Keratinocyte (primary cell): ENCODE measurements at regions not wholly inside any gene's neighbourhood (a gene's known extent, or its start where the extent isn't known, plus 50 kb on each side); places are given as distances from the start of the nearest gene placed in this dataset.

Experiments
- DNase-seq: peaks from one replicate; pipeline ENCODE4 v3.0.0-alpha.2; 2011; ENCODE audit warnings: low read depth, missing footprints, low spot score
- FAIRE-seq: peaks from 2 replicates; lab custom pipeline; 2011; peaks lifted over from hg19 to GRCh38; lab: Jason Lieb, UNC
- H2AFZ ChIP-seq: 2 replicates; pipeline ENCODE4 v1.6.0; 2012; ENCODE audit warnings: low read length, control low read depth, inconsistent platforms; ENCODE audit not compliant: control insufficient read depth
- H3K27ac ChIP-seq: 2 replicates; pipeline ENCODE4 v1.5.1; 2011; ENCODE audit warnings: low read length; ENCODE audit not compliant: control insufficient read depth, insufficient read depth
- H3K27me3 ChIP-seq: 3 replicates; pipeline ENCODE4 v1.6.0; 2011; ENCODE audit warnings: low read length; ENCODE audit not compliant: control insufficient read depth, insufficient read depth; ENCODE audit errors: extremely low read depth
- H3K36me3 ChIP-seq, 2 experiments: 2 replicates in 1 of 2; 3 replicates in 1 of 2; pipeline ENCODE4 v1.5.1; 2011; ENCODE audit warnings: low read length in 2 of 2, mild to moderate bottlenecking in 1 of 2; ENCODE audit not compliant: control insufficient read depth in 2 of 2, insufficient read depth in 2 of 2; ENCODE audit errors: extremely low read depth in 1 of 2
- H3K4me1 ChIP-seq: 3 replicates; pipeline ENCODE4 v1.5.1; 2011; ENCODE audit warnings: low read length; ENCODE audit not compliant: control insufficient read depth, insufficient read depth; ENCODE audit errors: extremely low read depth
- H3K4me2 ChIP-seq: 3 replicates; pipeline ENCODE4 v1.6.0; 2011; ENCODE audit warnings: low read depth, low read length; ENCODE audit not compliant: control insufficient read depth, insufficient read depth; ENCODE audit errors: extremely low read depth
- H3K4me3 ChIP-seq, 3 experiments: fragments of 200-600 bp in 1 of 3; sonication (generic) in 1 of 3; 2 replicates in 2 of 3; 3 replicates in 1 of 3; pipeline ENCODE4 v1.5.1; 2011 to 2016; ENCODE audit warnings: low read length in 3 of 3, mild to moderate bottlenecking in 3 of 3, control low read depth in 2 of 3, inconsistent platforms in 1 of 3, low read depth in 1 of 3, mixed read lengths in 1 of 3, mixed run types in 1 of 3, moderate library complexity in 1 of 3; ENCODE audit not compliant: control insufficient read depth in 2 of 3, insufficient read depth in 2 of 3; ENCODE audit errors: extremely low read depth in 1 of 3
- H3K79me2 ChIP-seq: 2 replicates; pipeline ENCODE4 v1.6.0; 2012; ENCODE audit warnings: low read length; ENCODE audit not compliant: control insufficient read depth, insufficient read depth
- H3K9ac ChIP-seq: 3 replicates; pipeline ENCODE4 v1.6.0; 2011; ENCODE audit warnings: low read length; ENCODE audit not compliant: control insufficient read depth, insufficient read depth; ENCODE audit errors: extremely low read depth
- H3K9me1 ChIP-seq: 3 replicates; pipeline ENCODE4 v1.6.0; 2011; ENCODE audit warnings: low read length; ENCODE audit not compliant: control insufficient read depth, insufficient read depth; ENCODE audit errors: extremely low read depth
- H3K9me3 ChIP-seq: 2 replicates; pipeline ENCODE4 v1.5.1; 2012; ENCODE audit warnings: low read depth, low read length; ENCODE audit not compliant: control insufficient read depth
- H4K20me1 ChIP-seq: 3 replicates; pipeline ENCODE4 v1.6.0; 2011; ENCODE audit warnings: low read length; ENCODE audit not compliant: control insufficient read depth, insufficient read depth; ENCODE audit errors: extremely low read depth
- EZH2 ChIP-seq: IDR thresholded peaks from one replicate; pipeline ENCODE4 v1.6.1; 2012; ENCODE audit warnings: inconsistent platforms, mild to moderate bottlenecking, low read length, moderate library complexity
- dilution Hi-C: fragments of 300-500 bp; cut with MboI; formaldehyde crosslinking; loops from one replicate; pipeline ENCODE4 v1.7.0; 2020; ENCODE audit warnings: low sequenced_read_pairs; ENCODE audit not compliant: extremely low pct_ligation_motif_present
- TF ChIP-seq, protein P1 (sequence below), 3 experiments: IDR thresholded peaks in 1 of 3; conservative IDR thresholded peaks in 1 of 3; optimal IDR thresholded peaks in 1 of 3; 2 replicates in 2 of 3; 3 replicates in 1 of 3; pipeline versions ENCODE3 to v1.5.1; 2011; ENCODE audit warnings: low read length in 3 of 3, mild to moderate bottlenecking in 3 of 3, moderate library complexity in 2 of 3, control low read depth in 1 of 3, inconsistent platforms in 1 of 3; ENCODE audit not compliant: insufficient read depth in 2 of 3; ENCODE audit errors: extremely low read depth in 1 of 3

DNA sequence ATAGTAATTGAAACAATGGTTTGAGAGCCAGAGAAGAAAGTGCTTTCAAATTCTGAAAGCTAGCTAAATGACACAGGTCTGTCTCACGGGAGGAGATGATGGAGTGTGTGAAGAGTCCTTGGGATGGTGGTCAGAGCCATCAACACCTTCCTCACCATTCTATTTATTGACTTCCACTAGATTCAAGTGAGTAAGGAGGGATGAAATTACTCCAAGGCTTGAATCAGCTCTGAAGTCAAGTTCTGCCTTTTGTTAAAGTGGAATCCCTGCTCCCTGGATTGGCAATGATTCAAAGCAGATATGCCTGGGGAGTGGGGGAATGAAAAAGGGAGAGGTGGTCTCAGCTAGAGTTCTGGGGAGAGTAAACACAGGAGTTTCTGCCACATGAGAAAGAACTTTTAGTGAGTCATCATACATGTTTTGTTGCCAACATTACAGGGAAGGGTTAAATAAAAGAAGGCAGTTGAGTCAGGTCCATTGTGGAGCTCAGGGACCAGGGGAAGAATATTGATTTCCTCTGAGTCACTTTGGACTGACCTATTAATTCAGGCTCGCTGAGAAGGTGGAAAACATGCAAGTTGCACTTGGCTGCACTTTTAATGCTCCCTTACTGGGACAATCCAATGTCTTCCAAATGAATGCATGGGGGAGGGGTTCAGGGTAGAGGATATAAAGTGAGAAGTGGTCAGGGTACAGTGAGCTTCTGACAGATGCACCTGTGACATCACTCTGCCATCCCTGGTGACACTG, 142.7 kb downstream of the TBX5 start:
- Histone ChIP-seq H3K4me1 (no peaks in the 10 kb centered on the region), H3K4me2 (no peak overlapping the region), H3K27me3 (no peaks in the 10 kb centered on the region), H4K20me1 (no peaks in the 10 kb centered on the region), H3K27ac (no peak overlapping the region), H3K9me3 (no peaks in the 10 kb centered on the region), H3K79me2 (no peaks in the 10 kb centered on the region), H3K36me3 (no peaks in the 10 kb centered on the region), H3K9me1 (no peaks in the 10 kb centered on the region), H3K4me3 (no peak overlapping the region), H3K9ac (no peak overlapping the region), H2AFZ (no peak overlapping the region)
- FAIRE-seq (no peak), DNase-seq (no peak)
- TF ChIP-seq EZH2 = no peak
- TF ChIP-seq, protein P1, sequence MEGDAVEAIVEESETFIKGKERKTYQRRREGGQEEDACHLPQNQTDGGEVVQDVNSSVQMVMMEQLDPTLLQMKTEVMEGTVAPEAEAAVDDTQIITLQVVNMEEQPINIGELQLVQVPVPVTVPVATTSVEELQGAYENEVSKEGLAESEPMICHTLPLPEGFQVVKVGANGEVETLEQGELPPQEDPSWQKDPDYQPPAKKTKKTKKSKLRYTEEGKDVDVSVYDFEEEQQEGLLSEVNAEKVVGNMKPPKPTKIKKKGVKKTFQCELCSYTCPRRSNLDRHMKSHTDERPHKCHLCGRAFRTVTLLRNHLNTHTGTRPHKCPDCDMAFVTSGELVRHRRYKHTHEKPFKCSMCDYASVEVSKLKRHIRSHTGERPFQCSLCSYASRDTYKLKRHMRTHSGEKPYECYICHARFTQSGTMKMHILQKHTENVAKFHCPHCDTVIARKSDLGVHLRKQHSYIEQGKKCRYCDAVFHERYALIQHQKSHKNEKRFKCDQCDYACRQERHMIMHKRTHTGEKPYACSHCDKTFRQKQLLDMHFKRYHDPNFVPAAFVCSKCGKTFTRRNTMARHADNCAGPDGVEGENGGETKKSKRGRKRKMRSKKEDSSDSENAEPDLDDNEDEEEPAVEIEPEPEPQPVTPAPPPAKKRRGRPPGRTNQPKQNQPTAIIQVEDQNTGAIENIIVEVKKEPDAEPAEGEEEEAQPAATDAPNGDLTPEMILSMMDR (optimal IDR thresholded peaks at IDR 0.05 in 1 of 3, IDR thresholded peaks at IDR 0.05 in 1 of 3, conservative IDR thresholded peaks at IDR 0.05 in 1 of 3; ENCODE audit: extremely low read depth in 1 of 3, insufficient read depth in 2 of 3, low read length in 3 of 3) = no peak
- dilution Hi-C loops = no loop called here

DNA sequence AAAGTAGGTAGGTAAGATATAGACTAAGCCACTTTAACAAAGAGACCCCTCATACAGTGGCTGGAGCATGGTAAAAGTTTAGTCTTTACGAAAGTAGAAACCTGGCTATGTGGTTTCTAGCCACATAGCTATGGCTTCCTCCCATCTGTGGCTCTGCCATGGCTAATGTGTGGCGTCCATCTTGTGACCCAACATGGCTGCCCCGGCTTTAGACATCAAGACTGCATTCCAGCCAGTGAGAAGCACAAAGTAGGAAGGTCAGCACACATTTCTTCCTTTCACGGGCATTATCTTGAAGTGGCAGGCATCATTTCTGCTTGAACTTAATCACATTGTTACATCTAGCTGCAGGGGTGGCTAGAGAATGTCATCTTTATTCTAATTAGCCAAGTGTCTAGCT, 148.3 kb downstream of the TBX5 start:
- Histone ChIP-seq H3K79me2 (no peaks in the 10 kb centered on the region), H3K27me3 (no peaks in the 10 kb centered on the region), H3K4me2 (no peak overlapping the region), H3K36me3 (no peaks in the 10 kb centered on the region), H4K20me1 (no peaks in the 10 kb centered on the region), H3K4me1 (no peaks in the 10 kb centered on the region), H3K9ac (no peak overlapping the region), H3K27ac (no peak overlapping the region), H3K4me3 (no peak overlapping the region), H3K9me1 (no peaks in the 10 kb centered on the region), H3K9me3 (no peaks in the 10 kb centered on the region), H2AFZ (no peak overlapping the region)
- dilution Hi-C loops = no loop called here
- TF ChIP-seq EZH2 = no peak
- TF ChIP-seq, protein P1 (optimal IDR thresholded peaks at IDR 0.05 in 1 of 3, IDR thresholded peaks at IDR 0.05 in 1 of 3, conservative IDR thresholded peaks at IDR 0.05 in 1 of 3; ENCODE audit: extremely low read depth in 1 of 3, insufficient read depth in 2 of 3, low read length in 3 of 3) = no peak
- no peak for DNase-seq
- FAIRE-seq = no peak
